ENCODE measurements at regions not wholly inside any gene's neighbourhood (a gene's known extent, or its start where the extent isn't known, plus 50 kb on each side); places are given as distances from the start of the nearest gene placed in this dataset.

DNA sequence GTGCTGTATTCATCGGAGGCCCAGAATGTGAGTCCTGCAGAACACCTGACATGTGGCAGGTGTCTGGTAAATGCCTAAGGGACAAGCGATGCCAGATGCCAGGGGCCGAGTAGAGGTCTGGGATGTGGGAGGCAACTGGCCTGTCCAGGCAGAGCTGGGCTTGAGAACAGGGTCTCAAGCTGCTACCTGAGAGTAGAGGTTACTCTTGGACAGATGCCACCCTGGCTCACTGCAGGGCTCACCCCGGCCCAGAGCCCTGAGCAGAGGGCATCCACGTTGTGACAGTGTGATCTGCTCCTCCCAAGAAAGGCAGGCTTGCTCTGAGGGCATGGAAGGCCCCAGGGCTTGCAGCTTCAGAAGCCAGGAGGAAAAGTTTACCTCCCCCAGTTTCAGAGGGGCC, 692.0 kb upstream of the ID2 start:
- TF ChIP-seq EZH2phosphoT487 (IDR thresholded peaks at IDR 0.05; ENCODE audit: borderline replicate concordance): no peak
- TF ChIP-seq CTCF (conservative IDR thresholded peaks at IDR 0.05; ENCODE audit: low read length): no peak

All from Loucy (cell line).